Neural progenitor cell (in vitro differentiated cells): ENCODE measurements at regions not wholly inside any gene's neighbourhood (a gene's known extent, or its start where the extent isn't known, plus 50 kb on each side); places are given as distances from the start of the nearest gene placed in this dataset.

Experiments
- CTCF ChIP-seq: fragments of 200-600 bp; sonication (generic); IDR thresholded peaks from 2 replicates; pipeline ENCODE4 v1.5.1; 2017; ENCODE audit warnings: antibody characterized with exemption, mild to moderate bottlenecking
- EZH2 ChIP-seq: fragments of 200-600 bp; sonication (generic); IDR thresholded peaks from 2 replicates; pipeline ENCODE4 v1.6.1; 2017; ENCODE audit warnings: antibody characterized with exemption, mild to moderate bottlenecking, moderate library complexity
- EZH2phosphoT487 ChIP-seq: fragments of 200-600 bp; sonication (generic); IDR thresholded peaks from 2 replicates; pipeline ENCODE4 v1.6.1; 2017; ENCODE audit warnings: antibody characterized with exemption

DNA sequence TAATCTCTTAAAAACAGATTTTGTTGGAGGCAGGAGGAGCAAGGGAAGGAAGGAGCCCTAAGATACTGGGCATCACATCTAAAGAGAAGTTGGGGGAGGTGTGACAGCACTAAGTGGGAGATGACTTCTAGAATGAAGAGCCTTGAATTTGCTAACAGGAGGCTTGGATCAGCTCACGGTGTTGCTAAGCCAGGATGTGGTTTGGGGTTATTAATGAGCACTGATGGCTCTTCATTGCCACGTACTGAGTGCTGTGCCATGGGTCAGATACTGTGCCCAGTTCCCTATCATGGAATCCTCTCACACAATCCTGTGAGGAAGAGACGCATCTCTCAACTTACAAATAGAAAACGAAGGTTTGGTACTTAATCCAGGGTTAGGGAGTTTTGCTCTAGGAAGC is 78.5 kb downstream of the C7orf25 start:
- TF ChIP-seq CTCF (no peak), EZH2phosphoT487 (no peak), EZH2 (no peak)
